GM12878 (cell line): ENCODE measurements at regions not wholly inside any gene's neighbourhood (a gene's known extent, or its start where the extent isn't known, plus 50 kb on each side); places are given as distances from the start of the nearest gene placed in this dataset.
A peak's percentile ranks its signal among the peaks of the same experiment; 100 is the strongest.

ENCODE experiments used
- ATAC-seq: fragments of 200-7000 bp; cut with Tn5 transposase; 3 replicates; pipeline ENCODE4 v1.9.1; 2020; ENCODE audit warnings: mild to moderate bottlenecking, moderate library complexity
- BruUV-seq: library from RNA; stranded (reverse); fragments of 400-500 nt; replicated peaks from 2 replicates; lab custom pipeline; 2021; lab: Mats Ljungman, UMichigan
- CTCF ChIA-PET: fragments of 300-600 bp; sonication (Branson Sonifier 250); formaldehyde crosslinking; extraction: SDS; loops from one replicate; lab custom pipeline; 2021; ENCODE audit warnings: inconsistent platforms; lab: Yijun Ruan, JAX
- POLR2A ChIA-PET: fragments of 350-600 bp; formaldehyde crosslinking; extraction: SDS; loops from one replicate; lab custom pipeline; 2021; ENCODE audit warnings: inconsistent platforms; lab: Charles Lee
- RAD21 ChIA-PET: fragments of 300-600 bp; sonication (Branson Sonifier 250); formaldehyde crosslinking; loops from one replicate; lab custom pipeline; 2023; ENCODE audit warnings: antibody characterized with exemption; ENCODE audit not compliant: unreplicated experiment; lab: Charles Lee
- SMC1A ChIA-PET: fragments of 300-600 bp; sonication (Branson Sonifier 250); formaldehyde crosslinking; loops from one replicate; lab custom pipeline; 2023; ENCODE audit not compliant: unreplicated experiment, uncharacterized antibody; lab: Charles Lee
- DNase-seq: peaks from one replicate; pipeline ENCODE4 v3.0.0-alpha.2; 2011; ENCODE audit warnings: low read depth, low spot score
- FAIRE-seq: peaks from 3 replicates; lab custom pipeline; 2011; peaks lifted over from hg19 to GRCh38; lab: Jason Lieb, UNC
- H2AFZ ChIP-seq: 2 replicates; pipeline ENCODE4 v1.6.0; 2011; ENCODE audit warnings: low read depth, low read length, control low read depth; ENCODE audit not compliant: control insufficient read depth
- H3K27ac ChIP-seq: 2 replicates; pipeline ENCODE4 v1.5.1; 2011; ENCODE audit warnings: control low read depth; ENCODE audit not compliant: control insufficient read depth, insufficient read depth
- H3K27me3 ChIP-seq, 2 experiments: replicated peaks in 1 of 2; 2 replicates each; pipeline versions ENCODE4 v1.6.0 to v1.6.1; 2011; ENCODE audit warnings: low read length in 1 of 2; ENCODE audit not compliant: control insufficient read depth in 2 of 2, insufficient read depth in 2 of 2
- H3K36me3 ChIP-seq, 2 experiments: 2 replicates each; pipeline ENCODE4 v1.5.1; 2011; ENCODE audit warnings: low read length in 1 of 2; ENCODE audit not compliant: control insufficient read depth in 2 of 2, insufficient read depth in 2 of 2
- H3K4me1 ChIP-seq: 2 replicates; pipeline ENCODE4 v1.6.1; 2011; ENCODE audit warnings: mild to moderate bottlenecking, low read length, moderate library complexity, mixed read lengths; ENCODE audit not compliant: control insufficient read depth, insufficient read depth
- H3K4me2 ChIP-seq: 2 replicates; pipeline ENCODE4 v1.6.0; 2011; ENCODE audit warnings: control low read depth; ENCODE audit not compliant: control insufficient read depth, insufficient read depth
- H3K4me3 ChIP-seq: fragments of 200-600 bp; sonication (generic); 2 replicates; pipeline ENCODE4 v1.5.1; 2016
- H3K79me2 ChIP-seq: 2 replicates; pipeline ENCODE4 v1.6.0; 2011; ENCODE audit warnings: low read length; ENCODE audit not compliant: control insufficient read depth, insufficient read depth
- H3K9ac ChIP-seq: 2 replicates; pipeline ENCODE4 v1.8.0; 2011; ENCODE audit warnings: low read length, control low read depth, mixed read lengths; ENCODE audit not compliant: control insufficient read depth, insufficient read depth
- H3K9me3 ChIP-seq: replicated peaks from 3 replicates; pipeline ENCODE4 v1.5.1; 2011; ENCODE audit warnings: mild to moderate bottlenecking, low read length; ENCODE audit not compliant: control insufficient read depth, insufficient read depth
- H4K20me1 ChIP-seq: 2 replicates; pipeline ENCODE4 v1.6.0; 2011; ENCODE audit not compliant: control insufficient read depth, insufficient read depth
- BHLHE40 ChIP-seq, 2 experiments: fragments of 450-650 bp in 1 of 2; IDR thresholded peaks; 2 replicates each; pipeline ENCODE4 v1.6.1; 2011 to 2017; ENCODE audit warnings: low read depth in 2 of 2, borderline replicate concordance in 1 of 2, improper control_type of control experiment in 1 of 2, low read length in 1 of 2, mild to moderate bottlenecking in 1 of 2
- CBX5 ChIP-seq: sonication (generic); IDR thresholded peaks from 2 replicates; pipeline ENCODE4 v1.6.1; 2016; ENCODE audit warnings: low read depth, moderate library complexity, mild to moderate bottlenecking, inconsistent platforms
- IKZF2 ChIP-seq, 2 experiments: fragments of 450-650 bp; IDR thresholded peaks; 2 replicates each; pipeline ENCODE4 v1.6.1; 2017; ENCODE audit warnings: mild to moderate bottlenecking in 2 of 2, moderate library complexity in 2 of 2
- PKNOX1 ChIP-seq: fragments of 450-650 bp; IDR thresholded peaks from 2 replicates; pipeline ENCODE4 v1.6.1; 2016; ENCODE audit warnings: mild to moderate bottlenecking
- POLR2AphosphoS2 ChIP-seq: IDR thresholded peaks from 2 replicates; pipeline ENCODE4 v1.6.1; 2011; ENCODE audit warnings: low read depth, mild to moderate bottlenecking, low read length, improper control_type of control experiment, moderate library complexity
- SMAD1 ChIP-seq: fragments of 450-650 bp; IDR thresholded peaks from 2 replicates; pipeline ENCODE4 v1.6.1; 2018; ENCODE audit warnings: mild to moderate bottlenecking, low read depth; ENCODE audit not compliant: partially characterized antibody
- ZNF592 ChIP-seq: fragments of 450-650 bp; IDR thresholded peaks from 2 replicates; pipeline ENCODE4 v1.6.1; 2017; ENCODE audit warnings: mild to moderate bottlenecking, moderate library complexity
- WGBS: methylation state at CpG from one replicate; pipeline ENCODE4 v1.1.6; 2016; ENCODE audit warnings: low lambda C conversion rate; ENCODE audit not compliant: insufficient replicate concordance, insufficient coverage; ENCODE audit errors: missing lambda C conversion rate; 5-methylcytosine and 5-hydroxymethylcytosine counted together
- in situ Hi-C: fragments of 300-500 bp; cut with MboI; formaldehyde crosslinking; loops from 9 replicates; pipeline ENCODE4 v1.14.3; 2018; ENCODE audit warnings: mixed read lengths
- intact Hi-C: fragments of 100-400 bp; cut with micrococcal nuclease; formaldehyde crosslinking; loops from one replicate; pipeline ENCODE4 v1.14.2; 2022; ENCODE audit not compliant: unreplicated experiment

- SMC1A ChIA-PET = interaction anchor here (0.8 to 12.4 kb wide), 9 partner anchors 9 to 123 kb away, joined by 3 to 507 read pairs (median 5); no protein-coding TSS in a partner anchor
- H3K4me1 ChIP-seq = peaks cover 38% of the 10 kb centered on the region
- no TSS peak for BruUV-seq
- no peak overlapping the region for H3K4me3 ChIP-seq
- no peak overlapping the region for H3K4me2 ChIP-seq
- ATAC-seq = no peak
- in situ Hi-C loops (loop anchor here (10.0 kb wide), 1 partner anchor 507 kb away; no protein-coding TSS in a partner anchor), intact Hi-C loops (no loop called here)
- H2AFZ ChIP-seq = peak overlapping the region; percentile 15; the same call in 1 of the 2 replicates
- no peak for FAIRE-seq
- no peaks in the 10 kb centered on the region for H3K79me2 ChIP-seq
- H3K36me3 ChIP-seq = no peaks in the 10 kb centered on the region; a peak in 1 of 4 replicates
- 75% methylated on average over 4 of the region's 4 CpGs for WGBS
- no peaks in the 10 kb centered on the region for H3K27me3 ChIP-seq
- peaks cover 9% of the 10 kb centered on the region for H3K9me3 ChIP-seq
- POLR2A ChIA-PET = interaction anchor here (1.5 to 10.3 kb wide), 3 partner anchors 13 to 22 kb away, joined by 5 to 209 read pairs (median 8); no protein-coding TSS in a partner anchor
- H3K9ac ChIP-seq = no peak overlapping the region
- RAD21 ChIA-PET = interaction anchor here (1.2 to 15.3 kb wide), 3 partner anchors 22 to 120 kb away, joined by 3 to 503 read pairs (median 279); no protein-coding TSS in a partner anchor
- CTCF ChIA-PET = interaction anchor here (10.7 to 11.5 kb wide), 2 partner anchors 23 to 125 kb away, joined by 228 to 323 read pairs; no protein-coding TSS in a partner anchor
- TF ChIP-seq POLR2AphosphoS2 (no peak), CBX5 (0 out of 2 replicates have a peak, but pooled peaks have one; percentile 24), PKNOX1 (peak; percentile 47; the same call in 1 of the 2 replicates), SMAD1 (peak; percentile 80), BHLHE40 (IDR thresholded peaks at IDR 0.05; ENCODE audit: borderline replicate concordance in 1 of 2, low read depth in 2 of 2, low read length in 1 of 2) (no peak), IKZF2 (IDR thresholded peaks at IDR 0.05) (no peak), ZNF592 (no peak)
- H3K27ac ChIP-seq = peak overlapping the region; percentile 37; the same call in 1 of the 2 replicates
- no peaks in the 10 kb centered on the region for H4K20me1 ChIP-seq
- DNase-seq = no peak
Observed at GRCh38 chr1:101431956-101432510, 195.2 kb downstream of the S1PR1 start.
